Pancreas (tissue), 10 donors: ENCODE measurements at regions not wholly inside any gene's neighbourhood (a gene's known extent, or its start where the extent isn't known, plus 50 kb on each side); places are given as distances from the start of the nearest gene placed in this dataset.
A peak's percentile ranks its signal among the peaks of the same experiment; 100 is the strongest.
"Not testable (repeated sequence)": the region's sequence is repeated elsewhere in the genome, so short reads cannot be mapped to it uniquely, and the experiment has no call there.

Source experiments
- ATAC-seq, 4 donors: fragments of 200-7000 bp; cut with Tn5 transposase; one replicate each; pipeline versions ENCODE4 v1.8.0 to v1.9.1; 2020; ENCODE audit warnings: mild to moderate bottlenecking in 4 of 4, moderate library complexity in 4 of 4
- DNase-seq, 6 donors: peaks; one replicate each; pipeline ENCODE4 v3.0.0-alpha.2; 2020
- FAIRE-seq: peaks from 2 replicates; lab custom pipeline; 2012; peaks lifted over from hg19 to GRCh38; lab: Jason Lieb, UNC
- H3K27ac ChIP-seq, 4 donors: fragments of 200-600 bp; sonication (generic); 1 replicate in 3 of 4; 2 replicates in 1 of 4; pipeline versions ENCODE4 v1.5.0 to v1.8.0; 2020
- H3K27me3 ChIP-seq, 4 donors: fragments of 200-600 bp; one replicate each; pipeline ENCODE4 v1.8.0; 2021
- H3K36me3 ChIP-seq, 3 donors: fragments of 200-600 bp; sonication (generic) in 1 of 3; one replicate each; pipeline versions ENCODE4 v1.5.0 to v1.8.0; 2020 to 2021
- H3K4me1 ChIP-seq, 3 donors: fragments of 200-600 bp; one replicate each; pipeline ENCODE4 v1.8.0; 2021
- H3K4me3 ChIP-seq, 4 donors: fragments of 200-600 bp; sonication (generic) in 2 of 4; one replicate each; pipeline versions ENCODE4 v1.5.0 to v1.8.0; 2020 to 2021
- H3K9me3 ChIP-seq, 4 donors: fragments of 200-600 bp; one replicate each; pipeline ENCODE4 v1.8.0; 2021
- CTCF ChIP-seq, 4 donors: fragments of 200-600 bp; sonication (generic) in 3 of 4; IDR thresholded peaks; one replicate each; pipeline versions ENCODE4 v1.5.0 to v1.8.0; 2021; ENCODE audit warnings: antibody characterized with exemption in 4 of 4
- WGBS, 2 donors: extraction: QIAGEN DNeasy Blood & Tissue Kit; methylation state at CpG; one replicate each; pipeline ENCODE4 v1.1.7; 2013; 5-methylcytosine and 5-hydroxymethylcytosine counted together
- intact Hi-C, 3 donors: fragments of 100-400 bp; cut with DNase I; formaldehyde crosslinking; loops; one replicate each; pipeline versions ENCODE4 v1.11.1 to v1.14.2; 2022
- donor health status: healthy with polysubstance abuse.
- donor health status: DM: no; HTN: no; CAD: no; lungs with moderate emphysema.
- donor health status: DM: no; HTN: no; CAD: no.
- donor health status: control.
- donor health status: control.
- donor health status: Bipolar disorder and iron deficiency.
- donor health status: DM: yes; HTN: yes; CAD: no.
- donor health status: DM: no; HTN: no; CAD: no.
- donor health status: DM: no; HTN: no; CAD: no.
- donor health status: DM: yes; HTN: yes; CAD: no.

- Histone ChIP-seq H3K9me3 (no peaks in the 10 kb centered on the region), H3K4me1 (no peaks in the 10 kb centered on the region), H3K4me3 (no peak overlapping the region), H3K36me3 (no peaks in the 10 kb centered on the region), H3K27ac (no peak overlapping the region), H3K27me3 (no peaks in the 10 kb centered on the region)
- DNase-seq (no peak), FAIRE-seq (no peak), ATAC-seq (no peak)
- intact Hi-C loops: no loop called here
- no peak for TF ChIP-seq CTCF (IDR thresholded peaks at IDR 0.05)
- WGBS, 2 donors: 75 to 88% methylated on average over 2 of the region's 2 CpGs
These were observed 1193.9 kb downstream of the PLA2G4A start for GRCh38 chr1:188022661-188023060.

GRCh38 chr1:188023206-188023605, 1194.5 kb downstream of the PLA2G4A start:
- Histone ChIP-seq H3K27me3 (no peaks in the 10 kb centered on the region), H3K9me3 (no peaks in the 10 kb centered on the region), H3K36me3 (no peaks in the 10 kb centered on the region), H3K4me3 (no peak overlapping the region), H3K27ac (no peak overlapping the region), H3K4me1 (no peaks in the 10 kb centered on the region)
- TF ChIP-seq CTCF (IDR thresholded peaks at IDR 0.05): no peak
- ATAC-seq (no peak), DNase-seq (no peak), FAIRE-seq (no peak)
- intact Hi-C loops: no loop called here
- WGBS, 2 donors: 78 to 87% methylated on average over 2 of the region's 2 CpGs

- no peak for TF ChIP-seq CTCF (IDR thresholded peaks at IDR 0.05)
- no peaks in the 10 kb centered on the region for H3K9me3 ChIP-seq
These were observed 1198.9 kb downstream of the PLA2G4A start for GRCh38 chr1:188027613-188028012.

GRCh38 chr1:188037572-188037971, 1208.8 kb downstream of the PLA2G4A start:
- H3K27ac ChIP-seq: not testable (repeated sequence)

More at GRCh38 chr1:188027613-188028012, 1198.9 kb downstream of the PLA2G4A start:
- ATAC-seq (peak in 1 of 4 donors; percentile 23), FAIRE-seq (no peak), DNase-seq (no peak)
- H3K27me3 ChIP-seq: no peaks in the 10 kb centered on the region
- intact Hi-C loops: no loop called here
- H3K4me3 ChIP-seq: no peak overlapping the region
- no peaks in the 10 kb centered on the region for H3K36me3 ChIP-seq
- no peaks in the 10 kb centered on the region for H3K4me1 ChIP-seq
- no peak overlapping the region for H3K27ac ChIP-seq

GRCh38 chr1:188043536-188044245, 1214.9 kb downstream of the PLA2G4A start:
- no peaks in the 10 kb centered on the region for H3K4me1 ChIP-seq
- intact Hi-C loops: no loop called here
- no peak overlapping the region for H3K27ac ChIP-seq
- DNase-seq (no peak), FAIRE-seq (no peak), ATAC-seq (no peak)
- no peak for TF ChIP-seq CTCF (IDR thresholded peaks at IDR 0.05)
- H3K36me3 ChIP-seq: no peaks in the 10 kb centered on the region
- no peaks in the 10 kb centered on the region for H3K27me3 ChIP-seq
- no peaks in the 10 kb centered on the region for H3K9me3 ChIP-seq
- WGBS, 2 donors: 70 to 73% methylated on average over 4 of the region's 4 CpGs
- H3K4me3 ChIP-seq: no peak overlapping the region

More at GRCh38 chr1:188037572-188037971, 1208.8 kb downstream of the PLA2G4A start:
- peak in 1 of 6 donors; percentile 9 for DNase-seq
- H3K9me3 ChIP-seq, H3K4me3 ChIP-seq, ATAC-seq, H3K27me3 ChIP-seq, H3K36me3 ChIP-seq, H3K4me1 ChIP-seq, intact Hi-C loops, FAIRE-seq: not testable (repeated sequence)
- 86 to 93% methylated on average over 2 of the region's 2 CpGs for WGBS, 2 donors
